DND-41 (cell line): ENCODE measurements at regions not wholly inside any gene's neighbourhood (a gene's known extent, or its start where the extent isn't known, plus 50 kb on each side); places are given as distances from the start of the nearest gene placed in this dataset.

Source experiments
- ATAC-seq: fragments of 200-7000 bp; cut with Tn5 transposase; 3 replicates; pipeline ENCODE4 v1.9.1; 2021; ENCODE audit warnings: low read depth; ENCODE audit not compliant: insufficient read depth
- DNase-seq: peaks from one replicate; pipeline ENCODE4 v3.0.0-alpha.2; 2020
- H2AFZ ChIP-seq: 2 replicates; pipeline ENCODE4 v1.6.0; 2012; ENCODE audit warnings: low read depth, low read length
- H3K27ac ChIP-seq: 2 replicates; pipeline ENCODE4 v1.5.1; 2012; ENCODE audit warnings: low read length, inconsistent platforms
- H3K27me3 ChIP-seq: fragments of 200-600 bp; sonication (generic); 2 replicates; pipeline ENCODE4 v1.6.0; 2012; ENCODE audit warnings: low read length, mild to moderate bottlenecking, inconsistent platforms; ENCODE audit not compliant: insufficient read depth, poor library complexity
- H3K36me3 ChIP-seq: 2 replicates; pipeline ENCODE4 v1.5.1; 2012; ENCODE audit warnings: low read length, inconsistent platforms; ENCODE audit not compliant: insufficient read depth
- H3K4me1 ChIP-seq: 2 replicates; pipeline ENCODE4 v1.5.1; 2012; ENCODE audit warnings: mild to moderate bottlenecking, low read length; ENCODE audit not compliant: insufficient read depth
- H3K4me2 ChIP-seq: 2 replicates; pipeline ENCODE4 v1.6.0; 2012; ENCODE audit warnings: mild to moderate bottlenecking, moderate library complexity, low read length, inconsistent platforms; ENCODE audit not compliant: insufficient read depth
- H3K4me3 ChIP-seq, 2 experiments: fragments of 200-600 bp in 1 of 2; shearing (Covaris generic) in 1 of 2; 2 replicates each; pipeline ENCODE4 v1.5.1; 2012 to 2016; ENCODE audit warnings: inconsistent platforms in 2 of 2, low read length in 2 of 2, mild to moderate bottlenecking in 2 of 2, low read depth in 1 of 2, moderate library complexity in 1 of 2
- H3K79me2 ChIP-seq: 2 replicates; pipeline ENCODE4 v1.6.0; 2012; ENCODE audit warnings: low read length, inconsistent platforms; ENCODE audit not compliant: insufficient read depth
- H3K9ac ChIP-seq: 2 replicates; pipeline ENCODE4 v1.6.0; 2012; ENCODE audit warnings: low read depth, mild to moderate bottlenecking, inconsistent platforms, low read length, moderate library complexity
- H3K9me3 ChIP-seq: 2 replicates; pipeline ENCODE4 v1.5.1; 2012; ENCODE audit warnings: low read length, moderate library complexity, mild to moderate bottlenecking, inconsistent platforms; ENCODE audit not compliant: insufficient read depth, severe bottlenecking
- H4K20me1 ChIP-seq: 2 replicates; pipeline ENCODE4 v1.6.0; 2012; ENCODE audit warnings: low read length; ENCODE audit not compliant: insufficient read depth
- EZH2 ChIP-seq: IDR thresholded peaks from 3 replicates; pipeline ENCODE4 v1.6.1; 2012; ENCODE audit warnings: borderline replicate concordance, low read depth, mild to moderate bottlenecking, moderate library complexity, low read length, inconsistent platforms; ENCODE audit not compliant: severe bottlenecking
- TF ChIP-seq, protein P1 (sequence below): IDR thresholded peaks from 2 replicates; pipeline ENCODE4 v1.5.1; 2012; ENCODE audit warnings: borderline replicate concordance, low read length, moderate library complexity, mild to moderate bottlenecking; ENCODE audit not compliant: poor library complexity, severe bottlenecking; ENCODE audit errors: extremely low read depth

GRCh38 chr4:120316416-120316815 is 249.8 kb upstream of the MAD2L1 start:
- TF ChIP-seq, protein P1, sequence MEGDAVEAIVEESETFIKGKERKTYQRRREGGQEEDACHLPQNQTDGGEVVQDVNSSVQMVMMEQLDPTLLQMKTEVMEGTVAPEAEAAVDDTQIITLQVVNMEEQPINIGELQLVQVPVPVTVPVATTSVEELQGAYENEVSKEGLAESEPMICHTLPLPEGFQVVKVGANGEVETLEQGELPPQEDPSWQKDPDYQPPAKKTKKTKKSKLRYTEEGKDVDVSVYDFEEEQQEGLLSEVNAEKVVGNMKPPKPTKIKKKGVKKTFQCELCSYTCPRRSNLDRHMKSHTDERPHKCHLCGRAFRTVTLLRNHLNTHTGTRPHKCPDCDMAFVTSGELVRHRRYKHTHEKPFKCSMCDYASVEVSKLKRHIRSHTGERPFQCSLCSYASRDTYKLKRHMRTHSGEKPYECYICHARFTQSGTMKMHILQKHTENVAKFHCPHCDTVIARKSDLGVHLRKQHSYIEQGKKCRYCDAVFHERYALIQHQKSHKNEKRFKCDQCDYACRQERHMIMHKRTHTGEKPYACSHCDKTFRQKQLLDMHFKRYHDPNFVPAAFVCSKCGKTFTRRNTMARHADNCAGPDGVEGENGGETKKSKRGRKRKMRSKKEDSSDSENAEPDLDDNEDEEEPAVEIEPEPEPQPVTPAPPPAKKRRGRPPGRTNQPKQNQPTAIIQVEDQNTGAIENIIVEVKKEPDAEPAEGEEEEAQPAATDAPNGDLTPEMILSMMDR: no peak
- TF ChIP-seq EZH2: no peak
- H2AFZ ChIP-seq: no peak overlapping the region
- no peak overlapping the region for H3K9ac ChIP-seq
- no peak overlapping the region for H3K4me2 ChIP-seq
- H3K9me3 ChIP-seq: no peaks in the 10 kb centered on the region
- DNase-seq (no peak), ATAC-seq (no peak)
- H3K27ac ChIP-seq: no peak overlapping the region
- H4K20me1 ChIP-seq: no peaks in the 10 kb centered on the region
- no peaks in the 10 kb centered on the region for H3K79me2 ChIP-seq
- H3K27me3 ChIP-seq: no peaks in the 10 kb centered on the region
- H3K36me3 ChIP-seq: no peaks in the 10 kb centered on the region
- H3K4me1 ChIP-seq: no peaks in the 10 kb centered on the region
- H3K4me3 ChIP-seq: no peak overlapping the region

DNA sequence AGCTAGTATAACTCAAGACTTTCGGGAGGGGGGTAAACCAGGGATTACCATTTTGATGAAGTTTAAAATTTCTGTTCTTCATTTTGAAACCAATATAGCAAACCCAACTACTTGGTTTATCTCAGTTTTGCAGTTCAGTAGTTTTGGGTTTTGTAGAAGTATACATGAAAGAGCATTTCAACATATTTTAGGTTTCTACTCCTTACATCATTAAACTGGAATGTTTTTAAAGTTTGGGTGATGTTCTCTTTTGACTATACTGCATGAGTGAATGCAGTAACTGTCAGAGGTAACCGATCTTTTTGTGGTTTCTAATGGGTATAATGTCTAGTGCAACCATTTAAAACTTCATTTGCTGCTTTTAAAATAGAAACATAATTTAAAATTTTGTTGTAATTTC is 248.3 kb upstream of the MAD2L1 start:
- Histone ChIP-seq H3K36me3 (no peaks in the 10 kb centered on the region), H4K20me1 (no peaks in the 10 kb centered on the region), H3K4me2 (no peak overlapping the region), H3K79me2 (no peaks in the 10 kb centered on the region), H3K9ac (no peak overlapping the region), H3K9me3 (no peaks in the 10 kb centered on the region), H3K4me1 (no peaks in the 10 kb centered on the region), H3K27ac (no peak overlapping the region), H3K27me3 (no peaks in the 10 kb centered on the region), H2AFZ (no peak overlapping the region), H3K4me3 (no peak overlapping the region)
- DNase-seq (no peak), ATAC-seq (no peak)
- TF ChIP-seq, protein P1: no peak
- no peak for TF ChIP-seq EZH2

DNA sequence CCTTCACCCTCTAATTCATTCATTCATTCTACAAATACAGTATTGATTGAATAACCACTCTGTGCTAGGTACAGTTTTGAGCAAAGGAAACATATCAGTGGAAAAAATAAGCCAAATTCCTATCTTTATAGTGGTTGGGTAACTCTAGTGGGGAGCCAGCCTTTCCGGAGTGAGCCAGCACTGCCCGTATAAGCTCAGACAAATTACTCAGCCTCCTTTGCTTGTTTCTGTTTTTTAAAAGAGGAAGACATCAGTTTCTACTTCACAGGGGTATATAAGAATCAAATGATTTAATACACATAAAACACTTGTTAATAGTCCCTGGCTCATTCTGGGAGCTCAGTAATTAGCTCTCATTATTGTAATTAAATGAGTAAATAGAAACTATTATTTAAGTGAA is 238.2 kb upstream of the MAD2L1 start:
- TF ChIP-seq, protein P1: no peak
- TF ChIP-seq EZH2: no peak
- no peak overlapping the region for H3K4me3 ChIP-seq
- ATAC-seq (no peak), DNase-seq (no peak)
- no peaks in the 10 kb centered on the region for H3K36me3 ChIP-seq
- H3K9me3 ChIP-seq: no peaks in the 10 kb centered on the region
- H2AFZ ChIP-seq: no peak overlapping the region
- H3K9ac ChIP-seq: no peak overlapping the region
- H3K4me2 ChIP-seq: no peak overlapping the region
- no peaks in the 10 kb centered on the region for H3K4me1 ChIP-seq
- H4K20me1 ChIP-seq: no peaks in the 10 kb centered on the region
- H3K79me2 ChIP-seq: no peaks in the 10 kb centered on the region
- no peaks in the 10 kb centered on the region for H3K27me3 ChIP-seq
- no peak overlapping the region for H3K27ac ChIP-seq

- H3K36me3 ChIP-seq: no peaks in the 10 kb centered on the region
- DNase-seq (no peak), ATAC-seq (no peak)
- H3K9me3 ChIP-seq: no peaks in the 10 kb centered on the region
- no peak overlapping the region for H2AFZ ChIP-seq
- no peaks in the 10 kb centered on the region for H4K20me1 ChIP-seq
- H3K4me1 ChIP-seq: no peaks in the 10 kb centered on the region
- H3K9ac ChIP-seq: no peak overlapping the region
- H3K27me3 ChIP-seq: no peaks in the 10 kb centered on the region
- no peak for TF ChIP-seq EZH2
- TF ChIP-seq, protein P1: no peak
- no peak overlapping the region for H3K4me3 ChIP-seq
- no peak overlapping the region for H3K4me2 ChIP-seq
- H3K27ac ChIP-seq: no peak overlapping the region
- no peaks in the 10 kb centered on the region for H3K79me2 ChIP-seq
These were observed 233.0 kb upstream of the MAD2L1 start for GRCh38 chr4:120299631-120300030.
